Hematopoietic multipotent progenitor cell treated with erythropoietin and hydrocortisone succinate and interleukin-3 and kit ligand, for 4 days (in vitro differentiated cells): ENCODE measurements at regions not wholly inside any gene's neighbourhood (a gene's known extent, or its start where the extent isn't known, plus 50 kb on each side); places are given as distances from the start of the nearest gene placed in this dataset.

Experiments used
- DNase-seq: peaks from one replicate; pipeline ENCODE4 v3.0.0-alpha.2; 2015

DNA sequence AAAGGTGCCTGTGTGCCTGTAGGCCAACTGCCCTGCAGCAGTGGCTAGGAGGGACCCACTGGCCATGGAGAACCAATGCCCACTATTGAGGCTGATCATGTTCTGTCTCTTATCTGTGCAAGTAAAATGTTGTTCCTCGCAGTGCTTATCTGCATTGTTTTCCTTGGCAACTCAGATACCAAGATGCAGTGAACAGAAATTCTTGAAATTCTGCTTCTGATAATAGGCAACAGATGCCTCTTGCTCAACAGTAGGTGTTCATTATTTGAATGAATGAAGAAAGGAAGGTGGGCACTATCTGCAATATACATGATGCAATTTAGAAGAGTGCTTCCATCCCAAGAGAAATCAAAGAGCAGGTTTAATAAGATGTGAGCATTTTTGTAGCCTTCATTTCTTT, 232.2 kb downstream of the NUAK1 start:
- DNase-seq = no peak

DNA sequence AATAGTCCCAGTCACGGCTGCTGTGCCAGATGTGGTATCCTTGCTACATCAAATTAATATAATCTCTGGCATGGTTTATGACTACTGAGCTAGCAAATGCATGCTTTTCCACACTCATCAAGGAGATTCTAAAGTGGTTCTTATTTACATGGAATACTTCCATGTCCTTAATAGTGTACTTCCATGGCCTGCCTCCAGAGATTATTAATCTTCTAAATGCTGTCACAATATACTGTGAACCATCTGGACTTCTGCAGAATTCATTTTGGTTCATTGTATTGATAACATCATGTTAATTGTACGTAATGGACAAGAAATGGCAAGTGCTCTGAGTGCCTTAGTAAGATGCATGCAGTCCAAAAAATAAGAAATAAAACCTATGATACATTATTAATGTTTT, 230.8 kb downstream of the NUAK1 start:
- DNase-seq = no peak

DNA sequence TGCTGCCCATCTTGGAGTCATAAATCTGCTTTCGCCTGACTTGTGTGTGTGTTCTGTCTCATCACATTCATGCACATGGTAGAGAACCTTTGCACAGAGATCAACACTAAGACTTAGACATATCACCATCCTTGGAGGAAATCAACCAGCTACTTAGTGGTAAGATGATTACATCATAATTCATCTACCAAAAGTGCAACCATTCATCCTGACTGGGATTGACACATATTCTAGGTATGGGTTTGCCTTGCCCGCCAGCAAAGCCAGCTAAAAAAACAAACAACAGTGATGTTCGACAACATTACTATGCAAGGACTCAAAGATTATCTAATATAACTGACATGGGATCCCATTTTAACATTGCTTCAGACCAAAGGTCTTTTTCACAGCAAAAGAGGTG, 228.7 kb downstream of the NUAK1 start:
- no peak for DNase-seq

DNA sequence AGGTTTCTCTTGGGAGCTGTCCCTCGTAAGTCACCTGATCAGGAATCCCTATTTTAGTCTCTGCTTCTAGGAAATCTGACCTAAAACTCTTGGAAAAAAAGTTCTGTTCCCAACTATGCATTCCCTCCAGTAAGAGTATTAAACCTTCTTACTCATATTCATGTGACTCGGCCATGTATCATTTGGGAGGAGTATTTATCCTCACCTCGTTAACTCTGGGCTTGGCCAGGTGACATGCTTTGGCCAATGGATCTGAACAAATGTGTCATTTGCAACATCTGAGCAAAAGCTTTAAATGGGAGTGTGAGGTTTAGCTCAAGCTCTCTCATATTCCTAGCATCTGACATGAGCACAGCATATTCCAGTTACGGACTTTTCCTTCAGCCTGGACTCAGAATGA, 226.8 kb downstream of the NUAK1 start:
- DNase-seq = no peak

DNA sequence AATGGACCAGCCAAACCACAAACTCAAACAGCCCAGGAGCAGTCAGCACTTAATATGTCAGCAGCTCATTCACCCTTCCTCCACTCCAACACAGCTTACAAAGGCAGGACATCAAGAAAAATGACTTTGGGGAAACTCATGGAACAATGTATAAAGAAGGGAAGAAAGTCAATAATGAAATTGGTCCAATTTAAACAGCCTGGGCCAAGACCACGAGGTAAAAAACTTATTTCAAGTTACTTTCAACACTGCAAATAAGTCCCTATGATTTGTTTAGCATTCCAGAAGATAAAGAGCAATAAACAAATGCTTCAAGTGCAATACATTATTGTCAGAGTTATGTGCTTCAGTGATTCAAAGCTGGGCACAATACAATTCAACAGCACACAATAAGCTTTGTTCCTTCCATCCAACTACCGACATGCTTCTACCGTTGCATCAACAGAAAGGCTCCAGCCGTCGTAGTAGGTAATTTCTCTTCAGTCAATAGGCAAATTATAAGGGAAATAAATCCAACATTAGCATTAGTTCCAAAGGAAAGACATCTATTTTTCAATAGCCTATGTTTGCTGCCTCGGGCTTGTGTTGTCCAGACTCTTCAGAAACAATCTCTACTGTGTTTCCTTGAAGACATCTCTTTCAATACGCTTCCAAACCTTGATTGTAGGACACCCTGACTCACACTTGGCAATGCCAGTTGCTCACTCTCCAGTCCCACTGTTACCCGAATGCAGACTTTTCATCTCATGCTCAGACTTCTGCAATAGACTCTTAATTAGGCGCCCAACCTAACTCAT, 225.7 kb downstream of the NUAK1 start:
- no peak for DNase-seq

DNA sequence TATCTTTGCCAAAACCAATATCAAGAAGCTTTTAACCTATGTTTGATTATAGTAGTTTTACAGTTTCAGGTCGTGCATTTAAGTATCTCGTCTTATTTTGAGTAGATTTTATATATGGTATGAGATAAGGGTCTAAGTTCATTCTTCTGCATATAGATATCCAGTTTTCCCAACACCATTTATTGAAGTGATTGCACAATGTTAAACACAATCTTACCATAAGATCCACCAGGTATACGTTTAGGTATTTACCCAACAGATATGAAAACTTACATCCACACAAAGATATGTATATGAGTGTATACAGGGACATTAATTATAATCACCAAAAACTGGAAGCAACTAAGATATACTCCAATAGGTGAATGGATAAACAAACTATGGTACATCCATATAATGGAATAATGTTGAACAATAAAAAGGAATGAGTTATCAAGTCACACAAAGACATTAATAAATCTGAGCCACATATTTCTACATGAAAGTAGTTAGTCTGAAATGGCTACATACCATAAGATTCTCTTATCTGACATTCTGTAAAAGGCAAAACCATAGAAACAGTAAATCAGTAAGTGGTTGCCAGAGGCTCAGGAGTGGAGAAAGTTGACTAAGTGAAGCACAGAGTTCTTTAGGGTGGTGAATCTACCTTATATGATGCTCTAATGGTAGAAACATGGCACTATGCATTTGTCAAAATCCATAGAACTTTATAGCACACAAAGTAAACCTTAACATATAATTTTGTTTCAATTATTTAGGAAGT, 222.6 kb downstream of the NUAK1 start:
- DNase-seq = no peak

DNA sequence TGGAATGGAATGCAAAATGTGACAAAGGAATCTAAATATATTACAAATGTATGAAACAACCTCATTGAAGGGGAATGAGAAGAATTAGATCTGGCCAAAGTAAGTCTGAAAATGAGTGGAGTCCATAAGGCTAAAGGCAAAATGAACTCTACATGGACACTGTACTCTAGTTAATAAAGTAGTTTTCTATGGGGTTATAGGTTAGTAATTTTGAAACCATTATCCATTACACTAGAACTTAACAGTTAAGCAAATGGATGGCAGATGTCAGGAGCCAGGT, 222.1 kb downstream of the NUAK1 start:
- no peak for DNase-seq

DNA sequence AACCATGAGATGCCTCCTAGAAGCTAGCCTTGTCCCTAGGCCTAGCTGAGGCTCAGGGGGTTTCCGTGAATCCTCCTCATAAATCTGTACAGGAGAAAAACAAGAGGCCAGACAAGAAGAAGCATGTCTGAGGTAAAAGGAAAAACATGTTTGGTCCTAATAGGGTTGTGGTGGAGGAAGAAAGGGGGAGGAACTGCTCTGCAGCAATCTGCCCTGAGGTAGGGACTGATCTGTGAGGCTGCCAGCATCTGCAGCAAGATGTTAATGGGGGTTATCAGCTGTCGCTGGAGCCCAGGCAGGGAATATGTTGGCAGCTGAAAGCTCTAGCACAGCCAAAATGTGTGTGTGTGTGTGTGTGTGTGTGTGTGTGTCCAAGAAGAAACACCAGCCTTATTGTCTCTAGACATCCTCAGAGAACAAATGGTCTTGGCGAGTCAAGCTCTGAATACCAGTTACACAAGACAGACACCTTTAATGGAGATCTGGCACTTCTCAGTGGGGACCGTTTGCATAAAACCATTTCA, 218.5 kb downstream of the NUAK1 start:
- DNase-seq = peak; percentile 13

DNA sequence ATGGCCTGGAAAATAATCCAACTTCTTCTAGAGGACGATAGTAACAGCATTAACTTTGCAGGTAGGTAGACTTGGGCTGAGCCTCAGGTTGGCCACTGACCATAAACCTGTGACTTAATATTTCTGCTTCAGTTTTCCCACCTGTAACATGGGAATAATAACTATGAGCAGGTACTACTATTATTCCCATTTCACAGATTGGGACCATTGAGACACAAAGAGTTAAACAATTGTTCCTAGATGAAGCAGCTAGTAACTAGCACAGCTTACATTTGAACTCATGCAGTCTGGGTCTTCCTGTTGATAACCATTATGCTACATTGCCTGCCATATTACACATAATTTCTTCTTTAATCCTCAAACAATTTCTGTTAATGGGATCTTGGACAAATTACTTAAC, 217.7 kb downstream of the NUAK1 start:
- no peak for DNase-seq

DNA sequence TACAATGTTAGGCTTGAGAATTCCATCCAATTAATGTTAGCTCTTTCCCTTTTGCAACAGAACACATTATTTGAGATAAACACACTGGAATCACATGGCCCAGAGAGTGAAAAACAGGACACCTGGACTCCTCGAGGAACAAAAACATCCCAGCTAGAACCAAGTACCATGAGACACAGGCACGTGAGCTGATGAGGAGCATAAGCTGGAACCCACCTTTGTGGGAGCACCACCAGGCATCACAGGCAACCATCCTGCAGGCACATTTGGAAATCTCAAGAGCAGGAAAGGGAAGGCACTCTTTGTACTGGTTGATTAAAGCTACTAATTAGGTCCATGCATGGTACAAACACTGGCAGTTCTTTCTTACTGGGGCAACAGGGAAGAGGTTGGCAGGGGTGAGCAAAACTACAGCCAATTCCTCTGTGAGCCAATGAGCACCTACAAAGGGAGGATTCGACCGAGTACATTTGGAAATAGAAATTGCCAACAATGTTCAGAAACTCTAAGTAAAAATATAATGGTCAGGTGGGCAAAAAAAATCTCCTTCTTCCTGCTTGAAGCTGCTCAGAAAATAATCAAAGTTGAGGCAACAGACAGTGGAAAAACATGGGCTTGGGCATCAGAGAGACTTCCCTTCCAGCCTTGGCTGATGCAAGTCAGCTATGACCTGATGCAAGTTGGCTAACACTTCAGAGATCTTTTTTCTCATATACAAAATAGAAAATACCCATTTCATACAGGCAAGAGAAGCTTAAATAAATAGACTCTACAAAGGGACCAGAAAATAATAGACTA, 216.7 kb downstream of the NUAK1 start:
- DNase-seq = no peak

DNA sequence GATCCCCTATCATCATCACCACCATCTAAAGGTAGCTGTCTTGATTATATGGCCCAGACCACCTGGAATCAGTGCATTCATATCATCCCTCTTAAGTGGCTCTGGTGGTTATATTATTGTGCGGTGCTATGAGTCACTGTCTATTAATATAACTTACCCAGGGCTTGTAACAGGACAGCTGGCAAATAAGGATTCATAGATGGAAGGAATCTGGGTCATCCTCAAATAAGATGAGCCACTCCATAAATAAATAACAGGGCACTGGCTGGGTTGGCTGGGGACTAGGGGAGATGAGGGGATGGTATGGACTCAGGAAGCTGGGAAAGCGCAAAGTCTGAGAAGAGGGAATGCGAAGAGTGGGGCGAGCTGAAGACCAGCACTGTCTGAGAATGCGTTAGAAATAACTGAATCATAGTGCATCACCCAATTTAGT, 216.1 kb downstream of the NUAK1 start:
- no peak for DNase-seq

DNA sequence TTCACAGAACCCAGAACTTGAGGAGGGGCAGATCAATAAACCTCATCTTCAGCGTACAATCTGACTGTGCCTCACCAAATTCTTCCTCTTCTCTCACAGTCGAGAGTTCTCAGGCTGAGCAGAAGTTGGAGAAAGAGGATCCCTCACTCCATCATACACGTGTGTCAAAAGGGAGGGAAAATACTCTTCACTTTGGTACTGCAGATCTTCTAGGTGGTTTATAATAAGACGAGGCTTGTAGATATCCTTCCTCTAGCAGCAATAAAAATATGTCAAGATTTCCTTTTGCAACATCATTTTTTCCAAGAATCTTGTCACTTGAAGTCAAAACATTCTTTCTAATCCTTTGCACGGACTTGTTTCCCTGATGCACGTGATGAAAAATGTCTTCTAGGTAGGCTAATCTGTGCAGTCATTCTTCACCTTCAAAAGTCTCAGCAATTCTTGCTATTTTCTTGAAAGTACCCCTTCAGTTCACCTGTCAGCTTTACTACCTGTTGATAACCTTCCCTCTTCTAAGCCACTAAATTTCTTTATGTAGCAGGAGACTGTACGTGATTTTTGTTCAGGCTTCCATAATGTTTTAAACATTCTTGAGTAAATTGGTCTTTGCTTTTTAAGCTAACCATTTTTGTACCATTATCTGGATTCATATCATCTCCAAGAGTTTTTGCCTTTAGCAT, 214.1 kb downstream of the NUAK1 start:
- no peak for DNase-seq

DNA sequence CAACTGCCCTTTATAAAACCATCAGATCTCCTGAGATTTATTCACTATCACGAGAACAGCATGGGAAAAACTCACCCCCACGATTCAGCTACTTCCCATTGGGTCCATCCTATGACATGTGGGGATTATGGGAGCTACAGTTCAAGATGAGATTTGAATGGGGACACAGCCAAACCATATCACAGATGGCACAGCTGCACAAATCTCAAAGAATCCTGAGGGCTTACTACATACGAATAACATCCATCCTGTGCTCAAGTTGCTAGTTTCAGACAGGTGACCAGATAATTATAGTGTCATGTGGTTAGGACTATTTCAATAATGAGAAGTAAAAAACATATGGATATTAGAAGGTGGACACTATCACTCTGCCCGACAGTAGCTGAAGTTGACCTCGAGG, 211.2 kb downstream of the NUAK1 start:
- no peak for DNase-seq

DNA sequence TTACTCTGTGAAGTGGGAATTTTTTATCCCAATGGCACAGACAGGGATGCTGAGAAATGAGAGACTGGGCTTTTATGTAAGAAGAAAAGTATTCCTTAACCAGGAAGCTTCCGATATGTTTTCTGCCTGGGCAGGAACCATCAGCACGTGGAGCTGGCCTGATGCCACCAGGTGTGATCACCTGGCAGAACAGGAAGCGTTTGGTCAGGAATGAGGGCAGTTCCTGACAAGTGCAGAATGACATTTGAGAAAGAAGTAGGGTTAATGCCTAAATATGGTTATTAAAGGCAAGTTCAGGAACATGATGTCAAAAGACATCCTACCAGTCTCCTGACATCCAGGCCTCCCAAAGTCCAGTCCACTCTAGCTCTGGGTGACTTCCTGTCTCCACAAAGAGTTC, 210.3 kb downstream of the NUAK1 start:
- DNase-seq = no peak

DNA sequence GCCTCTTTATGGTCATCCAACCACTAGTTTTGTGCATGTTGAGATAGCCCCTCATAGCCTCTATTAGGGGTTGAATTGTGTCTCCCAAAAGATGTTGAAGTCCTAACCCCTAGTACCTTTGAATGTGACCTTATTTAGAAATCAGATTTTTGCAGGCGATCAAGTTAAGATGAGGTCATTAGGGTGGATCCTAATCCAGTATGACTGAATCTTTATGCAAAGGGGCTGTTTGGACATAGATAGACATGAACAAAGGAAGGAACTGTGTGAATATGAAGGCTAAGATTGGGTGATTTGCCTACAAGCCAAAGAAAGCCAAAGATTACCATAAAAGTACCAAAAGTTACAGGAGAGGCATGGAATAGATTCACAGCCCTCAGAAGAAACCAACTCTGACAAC, 209.6 kb downstream of the NUAK1 start:
- DNase-seq = no peak

DNA sequence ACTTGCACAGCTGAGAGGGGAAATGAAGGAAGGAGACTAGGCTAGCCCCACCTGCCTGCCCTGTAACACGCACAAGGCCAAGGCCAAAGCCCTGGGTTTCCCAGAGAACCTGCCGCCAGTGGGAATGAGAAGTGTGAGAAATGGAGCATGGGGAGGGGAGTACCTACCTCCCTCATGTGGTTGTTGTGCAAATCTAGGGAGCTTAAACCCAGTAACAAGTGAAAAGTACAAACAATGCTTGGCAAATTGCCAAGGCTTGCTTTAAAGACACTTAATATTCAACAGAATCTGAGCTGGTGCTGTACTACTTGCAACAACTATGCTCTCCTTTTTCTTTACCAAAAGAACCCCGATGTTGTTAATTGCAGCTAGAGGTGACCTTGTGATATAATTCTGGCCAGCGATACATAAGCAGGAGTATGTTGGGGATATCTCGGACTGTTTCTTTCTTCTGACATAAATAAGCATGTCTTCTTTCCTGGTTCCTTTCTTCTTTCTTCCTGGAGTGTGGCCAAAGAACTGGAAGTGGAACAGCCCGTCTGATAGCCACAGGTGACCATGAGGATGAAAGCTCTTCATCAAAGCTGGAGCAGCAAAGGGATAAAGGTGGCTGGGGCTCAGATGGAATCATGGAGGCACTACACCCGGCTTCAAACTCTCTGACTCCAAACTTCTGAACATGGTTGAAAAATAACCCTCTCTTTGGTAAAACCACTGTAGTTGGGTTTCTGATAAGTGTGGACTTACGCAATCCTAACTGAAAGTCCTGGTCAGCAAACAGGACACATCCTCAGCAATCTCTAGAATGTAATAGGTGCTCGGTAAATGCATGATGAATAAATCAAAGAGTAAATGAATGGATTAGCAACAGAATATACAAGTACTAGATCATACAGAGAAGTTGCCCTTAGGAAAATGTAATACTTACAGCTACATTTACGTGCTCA, 207.9 kb downstream of the NUAK1 start:
- peak; percentile 44 for DNase-seq

DNA sequence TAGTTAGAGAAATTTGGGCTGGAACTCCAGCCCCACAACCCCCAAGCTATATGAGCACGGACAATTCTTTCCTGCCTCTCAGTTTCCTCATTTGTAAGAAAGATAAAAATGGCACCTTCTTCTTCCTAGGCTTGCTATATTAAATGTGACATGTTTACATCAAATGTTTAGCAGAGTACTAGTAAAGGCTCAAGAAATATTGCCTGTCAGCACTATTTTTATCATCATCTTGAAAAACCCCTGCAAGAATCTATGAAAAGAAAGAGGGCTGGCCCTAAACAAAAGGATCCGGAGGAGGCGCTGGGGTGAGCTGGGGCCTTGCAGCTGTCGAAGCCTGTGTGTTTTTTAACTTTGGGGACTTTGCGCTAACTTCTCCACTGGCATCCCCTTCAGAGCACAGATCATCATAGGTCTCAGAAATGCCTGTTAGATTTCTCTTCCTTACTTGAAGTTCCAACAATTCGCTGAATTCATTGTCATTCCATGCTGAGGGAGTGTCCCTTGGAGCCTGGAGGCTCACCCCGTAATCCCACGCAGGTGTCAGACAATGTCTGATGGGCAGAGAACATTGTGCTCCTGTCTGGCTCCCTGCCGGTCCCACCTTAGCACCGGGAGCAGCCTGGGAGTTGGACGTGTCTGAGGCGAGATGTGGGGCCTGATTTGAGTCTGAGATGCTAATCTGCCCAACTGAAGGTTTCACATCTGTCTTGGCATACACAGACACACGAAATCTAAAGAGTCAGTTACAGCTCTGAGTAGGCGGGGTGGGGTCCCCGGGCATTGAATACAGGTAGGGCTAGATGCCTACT, 206.8 kb downstream of the NUAK1 start:
- no peak for DNase-seq

DNA sequence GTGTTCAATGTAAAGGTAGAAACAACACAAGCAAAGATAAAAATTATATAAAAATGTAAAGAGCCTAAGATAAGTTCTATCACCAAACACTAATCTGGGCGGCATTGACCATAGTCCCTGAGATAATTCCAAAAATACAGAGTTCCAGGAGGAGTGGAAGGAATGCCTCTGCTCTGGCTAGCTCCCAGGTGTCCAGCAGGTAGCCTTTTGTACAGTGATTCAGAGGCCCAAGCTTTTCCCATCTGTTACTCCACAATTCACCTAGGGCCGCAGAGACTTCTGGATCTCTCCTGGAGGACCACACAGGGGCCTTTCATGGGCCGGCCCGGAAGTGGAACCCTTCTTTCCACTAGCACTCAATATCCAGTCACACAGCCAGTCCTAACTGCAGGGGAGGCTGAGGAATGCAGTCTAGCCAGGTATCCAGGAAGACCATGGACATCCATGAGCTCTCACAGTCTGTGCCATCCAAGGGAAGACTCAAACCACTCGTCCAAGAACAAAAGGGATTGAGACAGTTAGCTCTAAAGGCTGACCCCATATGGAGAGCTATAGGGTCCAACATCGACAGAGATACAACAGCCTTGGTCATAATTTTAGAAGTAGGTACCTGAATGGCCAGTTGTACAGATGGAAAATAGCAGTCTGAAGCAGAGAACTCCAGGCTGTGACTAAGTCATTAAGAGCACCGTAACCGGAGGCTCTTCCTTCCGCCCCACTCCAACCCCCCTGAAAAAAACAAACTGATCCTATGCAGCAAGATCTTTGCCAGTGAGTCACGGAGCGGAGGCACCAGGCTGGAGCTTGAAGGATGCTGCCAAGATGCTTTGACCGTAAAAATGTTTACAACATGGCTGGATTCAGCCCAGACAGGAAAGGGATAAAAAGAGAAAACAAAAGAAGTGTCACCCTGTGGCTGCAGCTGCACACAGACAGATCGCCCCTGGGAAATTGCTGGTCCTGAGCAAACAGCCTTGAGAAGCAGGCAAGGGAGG, 204.8 kb downstream of the NUAK1 start:
- no peak for DNase-seq

DNA sequence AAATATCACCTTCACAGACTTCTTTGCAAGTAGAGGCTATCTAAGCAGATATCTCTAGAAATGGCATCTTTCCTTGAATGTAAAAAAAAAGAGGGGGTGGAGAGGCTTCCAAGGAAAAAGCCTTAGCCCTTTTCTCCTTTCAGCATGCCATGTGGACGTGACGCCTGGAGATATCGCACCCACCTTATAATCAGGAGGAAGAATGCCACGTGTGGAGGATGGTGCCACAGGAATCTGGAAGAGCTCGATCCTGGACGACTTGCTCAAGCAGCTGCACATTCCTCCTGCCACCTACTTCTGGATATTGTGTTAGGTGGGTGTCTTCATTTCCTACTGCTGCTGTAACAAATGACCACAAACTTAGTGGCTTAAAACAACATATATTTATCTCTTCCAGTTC, 203.6 kb downstream of the NUAK1 start:
- no peak for DNase-seq

DNA sequence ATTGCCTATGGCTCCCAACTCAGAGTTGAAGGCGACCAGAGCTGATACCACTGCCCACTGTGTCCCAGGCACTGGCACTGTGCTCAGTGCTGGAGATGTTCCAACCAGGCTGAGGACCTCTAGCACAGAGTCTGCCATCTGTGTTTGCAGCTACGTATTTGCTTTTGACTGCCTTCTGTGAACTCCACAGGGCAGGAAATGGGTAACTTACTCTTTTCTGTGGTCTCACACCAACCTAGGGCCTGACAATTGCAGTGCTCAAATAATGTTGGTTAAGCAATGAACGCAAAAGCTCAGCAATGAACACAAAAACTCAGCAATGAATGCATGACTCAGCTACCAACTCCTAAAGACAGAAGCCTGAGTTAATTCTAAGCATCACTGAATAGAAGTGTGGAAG, 202.8 kb downstream of the NUAK1 start:
- DNase-seq = no peak
